Epithelial cell of proximal tubule (primary cell): ENCODE measurements at regions not wholly inside any gene's neighbourhood (a gene's known extent, or its start where the extent isn't known, plus 50 kb on each side); places are given as distances from the start of the nearest gene placed in this dataset.

ENCODE experiments used
- DNase-seq: peaks from one replicate; pipeline ENCODE4 v3.0.0-alpha.2; 2011; ENCODE audit warnings: low read depth
- H3K4me3 ChIP-seq: 2 replicates; pipeline ENCODE4 v1.5.1; 2011; ENCODE audit warnings: low read depth, mild to moderate bottlenecking, low read length
- TF ChIP-seq, protein P1 (sequence below): conservative IDR thresholded peaks from 2 replicates; pipeline ENCODE4 v1.5.1; 2012; ENCODE audit warnings: low read depth, mild to moderate bottlenecking, low read length

DNA sequence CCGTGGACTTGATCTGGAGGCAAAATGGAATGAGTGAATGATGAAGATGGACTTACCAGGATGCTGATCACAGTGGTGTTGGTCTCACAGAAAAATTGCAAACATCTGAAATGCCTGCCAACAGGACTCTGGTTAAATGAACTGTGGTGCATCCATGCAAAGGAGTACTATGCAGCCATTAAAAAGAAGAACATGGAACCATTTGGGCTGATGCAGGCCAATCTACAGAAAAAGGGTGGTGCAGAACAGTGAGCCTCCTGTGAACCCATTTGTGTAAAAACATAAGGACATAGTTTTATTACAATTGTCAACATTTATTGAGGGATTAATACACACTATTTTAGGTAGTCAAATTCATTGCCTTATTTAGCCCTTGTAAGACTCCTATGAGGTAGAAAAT lies 111.9 kb downstream of the MN1 start:
- DNase-seq = no peak
- H3K4me3 ChIP-seq = no peak overlapping the region
- TF ChIP-seq, protein P1, sequence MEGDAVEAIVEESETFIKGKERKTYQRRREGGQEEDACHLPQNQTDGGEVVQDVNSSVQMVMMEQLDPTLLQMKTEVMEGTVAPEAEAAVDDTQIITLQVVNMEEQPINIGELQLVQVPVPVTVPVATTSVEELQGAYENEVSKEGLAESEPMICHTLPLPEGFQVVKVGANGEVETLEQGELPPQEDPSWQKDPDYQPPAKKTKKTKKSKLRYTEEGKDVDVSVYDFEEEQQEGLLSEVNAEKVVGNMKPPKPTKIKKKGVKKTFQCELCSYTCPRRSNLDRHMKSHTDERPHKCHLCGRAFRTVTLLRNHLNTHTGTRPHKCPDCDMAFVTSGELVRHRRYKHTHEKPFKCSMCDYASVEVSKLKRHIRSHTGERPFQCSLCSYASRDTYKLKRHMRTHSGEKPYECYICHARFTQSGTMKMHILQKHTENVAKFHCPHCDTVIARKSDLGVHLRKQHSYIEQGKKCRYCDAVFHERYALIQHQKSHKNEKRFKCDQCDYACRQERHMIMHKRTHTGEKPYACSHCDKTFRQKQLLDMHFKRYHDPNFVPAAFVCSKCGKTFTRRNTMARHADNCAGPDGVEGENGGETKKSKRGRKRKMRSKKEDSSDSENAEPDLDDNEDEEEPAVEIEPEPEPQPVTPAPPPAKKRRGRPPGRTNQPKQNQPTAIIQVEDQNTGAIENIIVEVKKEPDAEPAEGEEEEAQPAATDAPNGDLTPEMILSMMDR = no peak

GRCh38 chr22:27690599-27690998 lies 111.0 kb downstream of the MN1 start:
- TF ChIP-seq, protein P1 = no peak
- H3K4me3 ChIP-seq = no peak overlapping the region
- no peak for DNase-seq

DNA sequence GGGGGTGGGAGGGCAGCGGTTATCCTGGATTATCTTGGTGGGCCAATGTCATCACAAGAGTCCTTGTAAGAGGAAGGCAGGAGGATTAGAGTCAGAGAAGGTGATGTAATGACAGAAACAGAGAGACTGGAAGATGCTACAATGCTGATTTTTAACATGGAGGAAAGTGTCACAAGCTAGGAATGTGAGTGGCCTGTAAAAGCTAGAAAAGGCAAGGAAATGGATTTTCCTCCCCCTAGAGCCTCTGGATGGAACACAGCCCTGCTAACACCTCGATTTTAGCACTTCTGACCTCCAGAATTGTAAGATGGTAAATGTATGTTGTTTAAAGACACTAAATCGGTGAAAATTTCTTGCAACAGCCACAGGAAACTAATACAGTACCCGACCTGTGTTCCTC lies 109.3 kb downstream of the MN1 start:
- no peak for DNase-seq
- TF ChIP-seq, protein P1 = no peak
- H3K4me3 ChIP-seq = no peak overlapping the region

- no peak overlapping the region for H3K4me3 ChIP-seq
- TF ChIP-seq, protein P1 = no peak
- no peak for DNase-seq
These were observed 105.6 kb downstream of the MN1 start for GRCh38 chr22:27695925-27696324.

- H3K4me3 ChIP-seq = no peak overlapping the region
- DNase-seq = no peak
- TF ChIP-seq, protein P1 = no peak
These were observed 103.7 kb downstream of the MN1 start for GRCh38 chr22:27697888-27698287.
